IPS DF 4.7 (cell line): ENCODE measurements at regions not wholly inside any gene's neighbourhood (a gene's known extent, or its start where the extent isn't known, plus 50 kb on each side); places are given as distances from the start of the nearest gene placed in this dataset.
"Not testable (repeated sequence)": the region's sequence is repeated elsewhere in the genome, so short reads cannot be mapped to it uniquely, and the experiment has no call there.

Experiments
- DNase-seq: peaks from one replicate; pipeline ENCODE4 v3.0.0-alpha.2; 2013; ENCODE audit warnings: low spot score; ENCODE audit errors: extremely low read depth

DNA sequence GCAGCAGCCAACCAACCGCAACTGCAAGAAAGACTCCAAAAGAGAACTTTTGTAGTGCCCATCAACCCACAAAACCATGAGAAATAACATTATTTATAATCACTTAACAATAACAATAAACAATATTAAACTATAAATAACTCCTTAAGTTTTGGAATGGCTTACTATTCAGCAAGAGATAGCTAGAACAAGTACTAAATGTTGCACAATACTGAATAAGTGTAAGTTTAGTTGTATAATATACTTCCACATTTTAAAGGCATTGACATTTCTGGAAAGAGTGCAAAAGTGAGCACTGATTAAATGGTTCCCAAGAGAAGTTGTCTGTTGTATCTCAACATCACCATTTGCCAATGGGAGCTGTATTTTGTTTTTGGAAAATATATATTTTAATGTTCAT is 4176.8 kb upstream of the OR11H1 start:
- not testable (repeated sequence) for DNase-seq

DNA sequence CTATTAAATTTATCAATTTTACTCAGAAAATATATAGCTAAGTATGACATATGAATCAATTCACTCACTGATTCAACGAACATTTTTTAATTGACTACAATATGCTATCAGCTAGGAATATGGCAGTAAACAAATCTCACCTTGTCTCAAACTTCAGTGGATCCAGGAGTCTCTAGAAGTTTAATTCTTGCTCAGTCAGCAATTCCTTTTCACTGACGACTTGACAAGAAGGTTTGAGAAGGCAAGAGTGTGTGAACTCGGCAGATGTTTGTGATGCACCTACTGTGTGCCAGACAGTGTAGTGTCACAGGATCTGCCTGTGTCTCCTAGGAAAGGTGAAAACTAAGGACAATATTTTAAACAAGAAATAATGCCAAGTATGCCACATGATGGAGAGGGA is 4175.7 kb upstream of the OR11H1 start:
- not testable (repeated sequence) for DNase-seq

DNA sequence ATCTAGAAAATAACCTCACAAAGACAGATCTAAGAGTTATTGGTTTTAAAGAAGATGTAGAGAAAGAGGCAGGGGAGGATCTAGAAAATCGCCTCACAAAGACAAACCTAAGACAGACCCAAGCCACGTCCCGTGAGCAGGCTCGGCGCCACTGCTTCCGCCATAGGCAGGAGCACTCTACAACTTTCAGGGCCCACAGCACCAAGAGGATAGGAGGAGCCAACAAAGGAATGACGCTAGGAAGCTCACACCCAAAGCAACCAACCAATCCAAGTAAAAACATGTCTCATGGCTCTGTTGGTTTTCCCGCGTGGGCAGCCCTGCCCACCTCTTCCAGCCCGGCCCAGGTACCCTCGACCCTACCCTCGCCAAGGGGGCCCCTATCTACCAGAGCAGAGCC is 4167.4 kb upstream of the OR11H1 start:
- no peak for DNase-seq

DNA sequence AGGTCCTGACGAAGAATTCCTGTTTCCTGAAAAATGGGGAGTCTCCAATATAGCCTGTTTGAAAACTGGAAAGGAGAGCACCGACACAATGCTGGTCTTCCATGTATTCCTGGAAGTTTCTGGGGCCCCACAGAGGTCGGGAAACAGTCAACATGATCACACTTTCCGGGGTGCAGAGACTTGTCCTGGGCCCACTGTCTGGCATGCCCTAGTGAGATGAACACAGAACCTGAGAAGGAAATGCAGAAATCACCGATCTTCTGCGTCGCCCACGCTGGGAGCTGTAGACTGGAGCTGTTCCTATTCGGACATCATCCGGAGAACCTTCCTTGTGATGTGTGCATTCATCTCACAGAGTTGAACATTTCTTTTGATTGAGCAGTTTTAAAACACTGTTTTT is 4166.5 kb upstream of the OR11H1 start:
- not testable (repeated sequence) for DNase-seq

DNA sequence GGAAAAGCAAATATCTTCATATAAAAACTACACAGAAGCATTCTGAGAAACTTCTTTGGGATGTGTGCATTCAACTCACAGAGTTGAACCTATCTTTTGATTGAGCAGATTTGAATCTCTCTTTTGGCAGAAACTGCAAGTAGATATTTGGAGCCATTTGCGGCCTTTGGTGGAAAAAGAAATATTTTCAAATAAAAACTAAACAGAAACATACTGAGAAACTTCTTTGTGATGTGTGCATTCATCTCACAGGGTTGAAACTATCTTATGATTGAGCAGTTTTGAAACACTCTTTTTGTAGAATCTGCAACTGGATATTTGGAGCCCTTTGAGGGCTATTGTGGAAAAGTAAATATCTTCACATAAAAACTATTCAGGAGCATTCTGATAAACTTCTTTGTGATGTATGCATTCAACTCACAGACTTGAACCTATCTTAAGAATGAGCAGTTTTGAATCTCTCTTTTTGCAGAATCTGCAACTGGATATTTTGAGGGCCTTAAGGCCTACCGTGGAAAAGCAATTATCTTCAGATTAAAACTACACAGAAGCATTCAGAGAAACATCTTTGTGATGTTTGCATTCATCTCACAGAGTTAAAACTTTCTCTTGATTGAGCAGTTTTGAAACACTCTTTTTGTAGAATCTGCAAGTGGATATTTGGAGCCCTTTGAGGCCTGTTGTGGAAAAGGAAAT is 4158.2 kb upstream of the OR11H1 start:
- DNase-seq: not testable (repeated sequence)

DNA sequence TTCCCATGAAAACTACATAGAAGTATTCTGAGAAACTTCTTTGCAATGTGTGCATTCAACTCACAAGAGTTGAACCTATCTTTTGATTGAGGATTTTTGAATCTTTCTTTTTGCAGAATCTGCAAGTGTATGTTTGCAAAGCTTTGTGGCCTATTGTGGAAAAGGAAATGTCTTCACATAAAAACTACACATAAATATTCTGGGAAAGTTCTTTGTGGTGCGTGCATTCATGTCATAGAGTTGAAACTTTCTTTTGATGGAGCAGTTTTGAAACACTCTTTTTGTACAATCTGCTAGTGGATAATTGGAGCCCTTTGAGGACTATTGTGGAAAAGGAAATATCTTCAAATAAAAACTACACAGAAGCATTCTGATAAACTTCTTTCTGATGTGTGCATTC is 4157.7 kb upstream of the OR11H1 start:
- DNase-seq: not testable (repeated sequence)
